Prostate gland (tissue), 2 donors: ENCODE measurements at regions not wholly inside any gene's neighbourhood (a gene's known extent, or its start where the extent isn't known, plus 50 kb on each side); places are given as distances from the start of the nearest gene placed in this dataset.

ENCODE experiments used
- POLR2A ChIP-seq: fragments of 450-650 bp; IDR thresholded peaks from one replicate; pipeline ENCODE4 v1.6.1; 2016; ENCODE audit warnings: antibody characterized with exemption, mild to moderate bottlenecking
- POLR2AphosphoS5 ChIP-seq: sonication (generic); formaldehyde crosslinking; IDR thresholded peaks from one replicate; pipeline ENCODE4 v1.6.1; 2017; ENCODE audit warnings: antibody characterized with exemption
- TF ChIP-seq, protein P1 (sequence below), 4 experiments: fragments of 200-600 bp in 2 of 4; fragments of 450-650 bp in 2 of 4; sonication (generic) in 2 of 4; IDR thresholded peaks; 1 replicate in 3 of 4; 2 replicates in 1 of 4; pipeline ENCODE4 v1.5.1; 2016 to 2019; ENCODE audit warnings: antibody characterized with exemption in 4 of 4, mild to moderate bottlenecking in 2 of 4, moderate library complexity in 2 of 4

DNA sequence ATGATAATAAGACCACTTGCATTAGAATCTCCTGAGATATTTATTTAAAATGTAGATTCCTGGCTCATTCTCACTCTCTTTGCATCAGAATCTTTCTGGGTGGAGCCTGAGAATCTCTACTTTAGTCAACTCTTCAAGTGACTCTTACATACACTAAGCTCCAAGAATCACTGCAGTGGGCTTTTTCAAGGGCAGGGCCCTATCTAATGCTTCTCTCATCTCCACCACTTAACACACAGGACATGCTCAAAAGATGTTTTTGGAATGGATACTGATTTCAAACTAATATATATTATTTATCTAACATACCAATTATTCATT is 68.9 kb upstream of the GAP43 start:
- TF ChIP-seq, protein P1, sequence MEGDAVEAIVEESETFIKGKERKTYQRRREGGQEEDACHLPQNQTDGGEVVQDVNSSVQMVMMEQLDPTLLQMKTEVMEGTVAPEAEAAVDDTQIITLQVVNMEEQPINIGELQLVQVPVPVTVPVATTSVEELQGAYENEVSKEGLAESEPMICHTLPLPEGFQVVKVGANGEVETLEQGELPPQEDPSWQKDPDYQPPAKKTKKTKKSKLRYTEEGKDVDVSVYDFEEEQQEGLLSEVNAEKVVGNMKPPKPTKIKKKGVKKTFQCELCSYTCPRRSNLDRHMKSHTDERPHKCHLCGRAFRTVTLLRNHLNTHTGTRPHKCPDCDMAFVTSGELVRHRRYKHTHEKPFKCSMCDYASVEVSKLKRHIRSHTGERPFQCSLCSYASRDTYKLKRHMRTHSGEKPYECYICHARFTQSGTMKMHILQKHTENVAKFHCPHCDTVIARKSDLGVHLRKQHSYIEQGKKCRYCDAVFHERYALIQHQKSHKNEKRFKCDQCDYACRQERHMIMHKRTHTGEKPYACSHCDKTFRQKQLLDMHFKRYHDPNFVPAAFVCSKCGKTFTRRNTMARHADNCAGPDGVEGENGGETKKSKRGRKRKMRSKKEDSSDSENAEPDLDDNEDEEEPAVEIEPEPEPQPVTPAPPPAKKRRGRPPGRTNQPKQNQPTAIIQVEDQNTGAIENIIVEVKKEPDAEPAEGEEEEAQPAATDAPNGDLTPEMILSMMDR (IDR thresholded peaks at IDR 0.05) = no peak
- TF ChIP-seq POLR2A = no peak
- TF ChIP-seq POLR2AphosphoS5 = no peak
